ENCODE measurements at regions not wholly inside any gene's neighbourhood (a gene's known extent, or its start where the extent isn't known, plus 50 kb on each side); places are given as distances from the start of the nearest gene placed in this dataset.
"Not testable (repeated sequence)": the region's sequence is repeated elsewhere in the genome, so short reads cannot be mapped to it uniquely, and the experiment has no call there.

DNA sequence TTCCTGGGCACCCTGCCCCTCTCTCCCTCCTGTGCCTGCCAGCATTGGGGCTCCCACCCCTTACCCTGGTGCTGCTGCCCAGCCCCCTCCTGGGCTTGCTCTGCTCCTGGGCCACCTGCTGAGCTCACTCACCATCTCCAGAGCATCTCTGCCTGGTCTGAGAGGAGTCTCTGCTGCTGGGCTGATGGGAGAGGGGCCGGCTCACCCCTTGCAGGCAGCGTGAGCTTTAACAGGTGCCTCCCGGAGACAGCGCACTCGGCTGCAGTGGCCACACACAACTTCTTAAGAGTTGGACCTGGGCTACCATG, 721.7 kb downstream of the MATN1 start:
- DNase-seq (ENCODE audit: low spot score): no peak

DNA sequence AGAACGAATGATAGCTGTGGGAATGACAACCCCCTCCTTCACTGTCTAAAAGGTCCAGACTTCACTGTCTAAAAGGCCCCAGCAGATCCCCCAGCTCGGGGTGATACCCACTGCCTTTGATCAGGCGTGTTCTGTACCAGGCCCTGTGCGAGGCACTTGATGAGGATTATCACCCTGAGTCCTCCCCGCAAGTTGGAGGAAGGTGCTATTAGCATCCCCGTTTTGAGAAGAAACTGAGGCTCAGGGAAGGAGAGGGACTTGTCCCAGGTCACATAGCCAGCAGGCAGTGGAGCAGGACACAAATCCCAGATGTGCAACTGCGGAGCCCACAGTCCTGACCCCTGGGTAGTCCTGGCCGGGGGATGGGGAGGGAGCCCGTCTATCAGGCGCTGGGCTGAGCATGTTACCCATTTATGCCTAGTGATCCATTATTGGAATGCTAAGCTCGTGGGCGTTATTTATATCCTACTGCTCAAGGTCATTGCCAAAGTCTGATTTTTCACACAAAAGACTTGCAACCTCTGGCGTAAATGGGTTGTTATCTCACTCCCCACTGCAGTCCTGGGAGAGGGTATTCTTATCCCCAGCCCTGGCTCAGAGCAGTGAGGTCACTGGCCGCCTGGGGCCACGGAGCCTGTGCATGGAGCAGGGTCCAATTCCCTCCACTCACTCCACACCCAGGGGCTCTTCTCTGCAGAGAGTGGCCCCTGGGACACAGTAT, 722.2 kb downstream of the MATN1 start:
- no peak for DNase-seq (ENCODE audit: low spot score)

DNA sequence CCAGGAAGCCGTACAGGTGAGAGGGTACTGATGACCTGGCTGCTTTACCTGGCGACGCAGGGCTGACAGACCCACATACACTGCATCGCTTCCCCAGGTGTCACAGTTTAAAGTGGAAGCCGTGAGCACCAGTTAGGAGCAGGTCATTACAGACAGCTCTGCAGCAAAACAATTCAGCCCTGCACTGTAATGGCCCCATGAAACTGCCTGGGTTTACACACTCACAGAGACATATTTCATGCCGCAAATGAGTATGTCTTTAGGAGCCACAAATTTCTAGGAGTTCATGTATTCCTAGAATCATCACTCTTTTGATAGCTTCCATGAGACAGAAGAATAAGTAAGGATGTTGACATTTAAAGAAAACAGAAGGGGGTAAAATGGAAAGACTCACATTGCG, 723.1 kb downstream of the MATN1 start:
- no peak for DNase-seq (ENCODE audit: low spot score)

DNA sequence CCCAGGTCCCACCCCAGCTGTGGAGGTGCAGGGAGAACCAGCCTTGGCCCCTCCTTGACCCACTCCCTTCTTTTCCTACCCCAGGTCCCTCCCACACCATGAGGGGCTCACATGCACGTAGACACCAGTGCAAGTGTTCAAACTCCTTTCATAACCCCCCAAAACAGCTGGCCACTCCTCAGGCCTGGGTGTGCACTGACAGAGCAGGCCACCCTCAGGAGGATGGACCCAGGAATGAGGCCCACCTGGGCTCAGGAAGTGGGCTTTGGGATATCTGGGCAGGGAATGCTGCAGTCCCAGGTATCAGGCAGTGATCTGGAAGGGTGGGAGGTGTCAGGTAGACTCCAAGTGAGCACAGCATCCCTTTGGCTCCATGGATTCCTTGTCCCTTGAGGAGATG, 723.8 kb downstream of the MATN1 start:
- DNase-seq (ENCODE audit: low spot score): no peak

DNA sequence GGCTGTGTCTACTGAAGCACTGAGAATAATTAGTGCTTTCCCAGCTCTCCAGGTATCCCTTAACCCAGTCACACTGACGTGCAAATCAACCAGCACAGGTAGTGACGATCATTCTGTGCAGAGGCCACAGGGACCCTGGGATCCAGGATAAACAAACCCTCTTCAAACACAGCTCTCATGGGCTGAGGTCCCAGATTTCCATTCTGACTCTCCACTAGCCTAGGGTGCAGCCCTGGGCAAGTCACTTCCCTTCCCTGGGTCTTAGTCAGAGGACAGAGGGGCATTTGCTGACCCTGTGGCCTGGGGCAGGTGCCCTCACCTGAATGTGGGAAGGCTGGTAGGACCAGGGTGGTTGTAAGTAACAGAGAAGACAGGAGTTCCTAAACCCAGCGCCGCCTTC, 724.7 kb downstream of the MATN1 start:
- DNase-seq (ENCODE audit: low spot score): no peak

DNA sequence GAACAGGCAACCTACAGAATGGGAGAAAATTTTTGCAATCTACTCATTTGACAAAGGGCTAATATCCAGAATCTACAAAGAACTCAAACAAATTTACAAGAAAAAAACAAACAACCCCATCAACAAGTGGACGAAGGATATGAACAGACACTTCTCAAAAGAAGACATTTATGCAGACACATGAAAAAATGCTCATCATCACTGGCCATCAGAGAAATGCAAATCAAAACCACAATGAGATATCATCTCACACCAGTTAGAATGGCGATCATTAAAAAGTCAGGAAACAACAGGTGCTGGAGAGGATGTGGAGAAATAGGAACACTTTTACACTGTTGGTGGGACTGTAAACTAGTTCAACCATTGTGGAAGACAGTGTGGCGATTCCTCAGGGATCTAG, 725.6 kb downstream of the MATN1 start:
- DNase-seq (ENCODE audit: low spot score): not testable (repeated sequence)

DNA sequence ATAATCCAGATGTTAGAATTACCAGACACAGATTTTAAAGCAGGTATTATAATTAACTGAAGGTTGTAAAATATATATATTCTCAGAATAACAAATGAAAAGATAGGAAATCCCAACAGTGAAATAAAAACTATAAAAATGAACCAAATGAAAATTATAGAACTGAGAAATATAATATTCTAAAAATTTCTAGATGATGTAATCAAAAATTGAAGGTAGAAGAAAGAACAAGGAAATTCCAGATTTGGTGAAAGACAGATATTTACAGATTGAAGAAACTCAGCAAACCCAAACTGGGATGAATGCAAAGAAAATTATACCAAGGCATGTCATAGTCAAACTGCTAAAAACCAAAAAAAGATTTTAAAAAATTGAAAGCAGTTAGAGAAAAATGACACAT, 729.4 kb downstream of the MATN1 start:
- no peak for DNase-seq (ENCODE audit: low spot score)

DNA sequence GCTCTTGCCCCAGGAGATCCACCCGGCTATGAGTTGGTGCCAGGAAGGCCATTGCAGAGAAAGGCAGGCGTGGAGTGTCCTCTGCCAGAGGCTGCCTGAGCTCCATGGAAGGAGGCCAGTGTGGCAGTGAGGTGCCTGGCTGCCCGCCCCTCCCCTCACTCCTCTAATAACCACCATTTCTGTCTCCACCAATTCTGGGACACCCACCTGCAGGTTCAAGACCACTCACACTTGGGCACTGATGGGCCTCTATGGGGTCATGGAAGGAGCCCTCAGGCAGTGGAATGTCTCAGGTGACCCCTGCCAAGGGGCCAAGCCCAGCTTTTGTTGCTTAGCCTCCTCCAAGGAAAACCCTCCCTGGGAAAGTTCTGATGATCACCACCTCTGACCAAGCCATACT, 731.6 kb downstream of the MATN1 start:
- no peak for DNase-seq (ENCODE audit: low spot score)

DNA sequence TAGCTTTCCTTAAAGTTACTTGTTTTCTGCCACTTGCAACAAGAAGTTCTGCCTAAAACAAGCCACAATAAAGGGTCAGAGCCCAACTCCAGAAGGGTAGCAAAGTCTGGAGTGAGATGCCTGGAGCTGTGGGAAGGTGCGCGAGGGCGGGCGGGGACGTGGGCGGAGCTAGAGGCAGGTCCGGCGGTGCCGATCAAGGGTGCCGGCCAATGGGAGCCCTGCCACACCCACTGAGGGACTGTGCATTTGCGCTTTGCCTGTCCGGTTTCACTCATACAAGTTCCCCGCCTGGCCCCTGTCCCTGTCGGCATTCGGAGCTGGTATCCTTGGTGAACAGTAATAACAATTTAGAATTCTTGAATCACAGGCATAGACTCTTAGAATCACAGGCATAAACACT, 732.4 kb downstream of the MATN1 start:
- no peak for DNase-seq (ENCODE audit: low spot score)

DNA sequence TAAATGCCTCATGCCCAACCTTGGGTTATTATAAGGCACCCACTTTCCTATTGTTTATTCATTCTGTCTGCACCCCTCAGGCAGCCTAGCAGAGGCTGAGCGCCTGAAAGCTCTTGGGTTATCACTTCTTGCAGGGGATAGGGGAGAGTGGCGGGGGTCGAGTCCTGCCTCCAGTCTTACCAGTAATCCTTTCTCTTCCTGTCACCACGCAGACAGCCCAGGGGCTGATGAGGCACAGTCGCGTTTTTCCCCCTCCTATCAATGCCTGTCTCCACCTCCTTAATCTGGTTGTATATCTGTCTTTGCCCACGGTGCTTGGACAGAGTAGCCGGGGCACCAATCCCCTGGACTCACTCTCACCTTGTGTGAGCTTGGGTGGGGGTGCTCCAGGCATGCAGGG, 733.1 kb downstream of the MATN1 start:
- no peak for DNase-seq (ENCODE audit: low spot score)

DNA sequence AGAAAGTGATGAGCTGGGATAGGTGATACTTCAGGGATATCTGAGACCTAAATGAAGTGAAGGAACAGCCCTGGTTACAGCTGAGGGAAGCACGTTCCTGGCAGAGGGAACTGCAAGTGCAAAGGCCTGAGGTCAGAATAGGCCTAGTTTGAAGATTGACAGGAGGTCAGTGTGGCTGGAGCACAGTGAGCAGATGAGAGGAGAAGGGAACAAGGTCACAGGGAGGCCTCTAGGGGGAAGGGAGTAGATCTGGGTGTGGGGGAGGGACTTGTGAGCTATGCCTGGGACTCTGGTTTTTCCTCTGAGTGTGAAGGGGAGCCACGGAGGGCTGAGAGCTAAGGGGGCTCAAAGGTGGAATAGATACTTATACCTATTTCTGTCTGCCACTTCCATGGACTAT, 736.4 kb downstream of the MATN1 start:
- DNase-seq (ENCODE audit: low spot score): no peak

DNA sequence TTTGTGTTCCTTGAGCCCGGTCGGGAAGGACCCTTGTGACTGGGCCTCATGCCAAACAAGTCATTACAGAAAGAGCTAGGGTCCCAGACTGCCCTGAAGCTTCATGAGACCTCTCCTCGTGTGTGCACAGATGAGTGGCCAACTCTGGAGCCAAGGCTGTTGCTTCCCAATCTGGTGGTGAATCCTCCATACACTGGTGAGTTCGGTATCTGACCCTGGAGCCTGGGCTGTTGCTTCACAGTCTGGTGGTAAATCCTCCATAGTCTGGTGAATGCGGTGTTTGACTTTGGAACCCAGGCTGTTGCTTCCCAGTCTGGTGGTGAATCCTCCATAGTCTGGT, 737.8 kb downstream of the MATN1 start:
- DNase-seq (ENCODE audit: low spot score): no peak

DNA sequence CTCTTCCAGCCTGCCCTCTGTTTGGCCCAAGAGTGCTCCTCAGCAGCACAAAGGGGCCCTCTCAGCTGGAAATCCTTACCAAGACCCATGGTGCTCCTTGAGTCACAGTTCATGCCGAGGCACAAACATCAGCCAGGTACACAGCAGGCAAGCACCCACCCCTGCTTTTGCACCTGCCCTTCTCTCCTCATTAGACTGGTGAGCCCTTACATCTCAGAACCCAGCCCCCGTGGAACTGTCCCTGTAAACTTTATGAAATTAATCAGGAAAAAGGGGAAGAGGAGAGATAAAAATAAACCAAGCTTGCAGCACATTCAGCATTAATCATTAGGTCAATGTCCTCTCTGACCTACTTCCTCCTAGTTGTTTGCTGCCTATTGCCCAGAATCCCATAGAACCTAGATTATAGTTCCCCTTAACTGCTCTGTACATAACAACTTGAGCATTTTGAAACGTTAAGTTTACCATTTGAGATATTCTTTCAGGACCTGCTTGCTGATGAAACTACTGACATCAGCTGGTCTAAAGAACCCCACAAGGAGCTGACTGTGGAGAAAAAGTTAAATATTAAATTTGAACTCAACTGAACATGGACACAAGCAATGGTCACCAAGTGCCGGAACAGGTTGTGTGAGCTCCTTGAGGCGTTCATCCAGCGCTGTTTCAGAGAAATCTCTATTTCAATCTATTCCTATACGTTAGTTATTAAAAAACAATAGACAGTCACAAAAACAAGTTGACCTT, 738.4 kb downstream of the MATN1 start:
- no peak for DNase-seq (ENCODE audit: low spot score)

DNA sequence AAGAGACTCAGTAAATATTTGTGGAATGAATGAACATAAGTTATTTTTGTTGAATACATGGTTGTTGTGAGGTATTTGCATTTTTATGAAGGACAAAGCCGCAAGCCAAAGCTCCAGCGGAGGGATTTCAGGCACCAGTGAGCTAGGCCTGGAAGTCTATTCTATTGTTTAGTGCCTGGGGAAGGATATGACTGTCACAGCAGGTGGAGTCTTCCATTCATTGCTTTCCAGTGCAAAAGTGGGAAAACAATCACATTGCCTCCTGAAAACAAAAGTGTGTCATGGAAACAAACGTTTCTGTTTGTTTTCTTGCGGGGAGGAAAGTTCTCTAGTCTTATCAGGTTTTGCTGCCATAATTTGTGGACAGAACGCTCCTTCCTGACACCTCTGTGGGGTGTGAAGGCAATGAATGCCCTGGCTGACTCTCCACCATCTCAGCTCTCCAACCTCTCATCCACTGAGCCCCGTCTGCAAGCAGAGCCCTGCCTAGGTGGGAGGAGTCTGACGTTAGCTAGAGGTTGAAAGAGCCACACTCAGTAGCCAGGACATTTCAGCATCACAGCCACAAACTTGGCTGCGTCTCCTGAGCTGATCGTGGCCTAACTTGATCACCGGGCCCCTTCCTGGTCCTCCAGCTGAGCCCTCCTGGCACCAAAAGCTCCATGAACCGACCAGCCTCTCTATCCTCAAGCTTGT, 739.1 kb downstream of the MATN1 start:
- no peak for DNase-seq (ENCODE audit: low spot score)

DNA sequence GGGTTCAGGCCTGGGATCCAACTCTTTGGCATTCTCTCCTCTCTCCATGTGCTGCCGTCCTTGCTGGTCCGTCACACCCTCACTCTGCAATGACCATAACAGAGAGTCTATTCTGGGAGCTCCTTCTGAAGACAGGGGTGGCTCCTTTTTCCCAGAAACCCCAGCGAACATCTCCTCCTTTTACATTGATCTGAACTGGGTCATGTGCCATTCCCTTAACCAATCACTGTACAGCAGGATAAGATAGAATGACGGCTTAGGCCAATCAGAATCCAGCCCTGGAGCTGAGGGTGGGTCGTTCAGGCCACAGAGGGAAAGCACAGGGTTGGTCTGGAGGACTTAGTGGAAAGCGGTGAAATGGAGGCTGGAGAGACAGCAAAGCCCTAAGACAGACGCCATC, 740.1 kb downstream of the MATN1 start:
- no peak for DNase-seq (ENCODE audit: low spot score)

DNA sequence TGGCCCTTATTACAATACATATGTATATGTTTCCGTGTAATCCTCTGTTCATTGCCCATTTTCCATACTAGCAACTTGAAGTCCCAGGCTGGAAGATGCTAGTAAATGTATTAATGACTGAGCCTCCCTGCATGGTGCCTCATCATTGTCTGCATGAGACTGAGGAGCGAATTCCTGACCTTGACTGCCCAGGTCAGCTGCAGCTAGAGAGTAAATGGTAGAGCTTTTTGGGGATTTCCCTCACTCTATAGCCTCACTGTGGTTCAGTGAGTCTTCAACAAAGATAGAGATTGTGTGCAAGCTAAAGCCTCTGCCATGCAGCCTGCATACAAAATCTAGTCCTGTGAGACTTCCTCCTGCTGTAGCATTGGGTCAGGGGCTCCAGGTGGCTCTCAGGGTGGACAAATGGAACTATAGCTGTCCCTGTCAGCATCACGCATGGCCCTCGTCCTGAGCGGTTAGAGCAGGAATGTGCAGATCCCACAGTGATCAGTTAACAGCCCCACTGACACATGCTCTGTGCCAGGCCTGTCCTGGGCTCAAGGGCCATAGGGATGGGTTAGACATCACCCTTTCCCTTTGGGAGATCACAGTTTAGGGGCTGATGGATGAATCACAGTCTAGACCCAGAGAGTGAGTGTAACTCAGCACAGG, 741.7 kb downstream of the MATN1 start:
- DNase-seq (ENCODE audit: low spot score): no peak

DNA sequence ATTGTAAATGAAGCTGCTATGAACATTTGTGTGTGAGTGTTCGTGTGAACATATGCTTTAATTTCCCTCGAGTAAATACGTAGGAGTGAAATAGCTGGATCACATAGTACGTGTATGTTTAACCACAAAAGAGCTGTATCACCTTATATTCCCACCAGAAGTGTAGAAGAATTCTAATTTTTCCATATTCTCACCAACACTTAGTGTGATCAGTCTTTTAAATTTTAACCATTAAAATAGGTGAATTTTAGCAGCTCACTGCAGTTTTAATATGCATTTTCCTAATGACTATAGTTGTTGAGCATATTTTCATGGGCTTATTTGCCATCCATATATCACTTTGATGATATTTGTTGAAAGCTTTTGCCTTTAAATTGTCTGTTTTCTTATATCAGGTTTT, 741.2 kb downstream of the PTPRU start:
- DNase-seq (ENCODE audit: low spot score): no peak

DNA sequence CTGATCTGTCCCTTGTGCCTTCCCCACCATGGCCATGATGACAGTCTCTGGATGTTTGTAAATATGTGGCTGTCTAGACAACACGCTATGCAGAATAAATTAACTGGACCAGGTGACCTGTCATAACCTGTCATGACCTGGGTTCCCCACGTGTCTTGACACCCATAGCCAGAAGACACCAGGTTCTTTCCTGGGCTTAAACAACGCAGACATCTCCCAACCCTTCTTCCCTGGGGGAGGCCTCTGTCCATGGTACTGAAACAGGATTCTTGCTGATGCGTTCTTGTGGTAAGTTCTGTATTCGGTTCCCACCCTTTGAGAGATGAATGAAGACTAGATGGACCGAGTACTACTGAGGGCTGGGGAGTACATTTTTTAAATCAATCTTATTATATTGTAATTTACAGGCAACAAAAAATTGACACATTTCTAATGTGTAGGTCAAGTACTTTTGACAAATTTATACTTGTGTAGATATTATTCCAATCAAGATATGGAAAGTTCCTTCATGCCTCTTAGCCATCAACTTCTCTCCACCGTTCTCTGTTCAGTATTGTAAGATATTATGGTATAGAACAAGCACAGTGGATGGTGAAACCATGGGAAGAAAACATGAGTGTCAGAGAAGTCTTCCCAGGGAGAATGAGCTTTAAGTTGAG, 738.8 kb downstream of the PTPRU start:
- DNase-seq (ENCODE audit: low spot score): no peak

DNA sequence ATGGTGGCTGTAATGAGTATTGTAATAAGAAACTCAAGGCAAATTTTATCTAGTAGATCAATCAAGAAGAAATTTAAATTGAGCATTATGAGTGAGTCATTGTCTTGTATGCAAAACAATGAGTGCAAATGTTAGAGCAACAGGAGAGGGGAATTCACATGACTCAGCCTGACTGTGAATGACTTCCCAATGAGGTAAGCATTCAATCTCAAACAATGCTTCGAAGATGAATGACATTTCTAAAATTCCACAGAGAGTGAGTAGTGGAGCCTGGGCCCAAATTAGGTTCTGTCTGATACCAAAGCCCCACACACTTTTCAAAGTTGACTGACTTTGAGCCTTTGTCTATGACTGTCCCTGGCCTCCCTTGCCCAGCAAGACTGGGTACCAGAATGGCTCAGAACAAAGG, 738.0 kb downstream of the PTPRU start:
- DNase-seq (ENCODE audit: low spot score): no peak

DNA sequence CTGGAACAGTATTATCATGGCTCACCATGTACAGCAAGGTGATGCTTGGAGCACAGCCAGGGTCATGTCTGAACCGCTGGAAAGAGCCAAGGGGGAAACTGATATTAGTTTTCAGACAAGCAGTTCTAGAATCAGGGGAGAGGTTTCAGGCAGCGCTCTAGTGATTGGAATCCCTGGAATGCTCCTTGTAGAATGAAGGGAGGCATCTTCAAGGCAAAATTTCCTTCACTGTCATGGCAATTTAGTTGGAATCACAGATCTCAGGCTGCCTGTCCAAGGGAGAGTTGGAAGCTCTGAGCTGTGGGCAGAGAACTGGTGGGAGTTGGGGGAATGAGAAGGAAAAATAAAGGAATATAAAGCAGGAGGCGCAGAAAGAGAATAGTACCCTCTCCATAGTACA, 737.1 kb downstream of the PTPRU start:
- DNase-seq (ENCODE audit: low spot score): no peak

DNA sequence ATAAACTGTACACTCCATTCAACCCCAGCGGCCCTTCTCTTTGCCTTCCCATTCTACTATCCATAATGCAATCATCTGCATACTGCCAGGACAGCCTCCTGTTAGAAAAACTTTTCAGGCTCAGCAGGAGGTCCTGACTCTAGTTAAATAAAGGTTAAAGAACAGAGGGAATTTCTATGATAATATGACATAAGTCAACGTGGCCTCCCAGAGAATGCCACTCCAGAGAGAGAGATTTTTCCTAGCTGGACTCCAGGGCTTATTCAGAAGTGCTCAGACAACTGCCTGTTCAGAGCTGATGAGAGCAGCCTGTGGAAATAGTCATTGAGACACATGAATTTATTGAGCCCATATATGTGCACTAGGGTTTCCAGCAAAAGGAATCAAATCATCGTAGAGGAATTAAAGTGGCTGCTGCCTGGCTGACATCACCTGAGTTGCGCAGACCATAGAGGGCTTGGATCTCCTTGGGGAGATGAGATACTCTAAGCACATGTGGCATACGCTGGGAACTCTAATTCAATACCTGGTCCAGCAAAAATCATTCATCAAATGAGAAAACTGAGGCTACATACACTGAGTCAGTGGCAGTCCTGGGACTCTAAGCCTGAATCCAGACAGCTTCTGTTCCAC, 736.2 kb downstream of the PTPRU start:
- DNase-seq (ENCODE audit: low spot score): no peak

DNA sequence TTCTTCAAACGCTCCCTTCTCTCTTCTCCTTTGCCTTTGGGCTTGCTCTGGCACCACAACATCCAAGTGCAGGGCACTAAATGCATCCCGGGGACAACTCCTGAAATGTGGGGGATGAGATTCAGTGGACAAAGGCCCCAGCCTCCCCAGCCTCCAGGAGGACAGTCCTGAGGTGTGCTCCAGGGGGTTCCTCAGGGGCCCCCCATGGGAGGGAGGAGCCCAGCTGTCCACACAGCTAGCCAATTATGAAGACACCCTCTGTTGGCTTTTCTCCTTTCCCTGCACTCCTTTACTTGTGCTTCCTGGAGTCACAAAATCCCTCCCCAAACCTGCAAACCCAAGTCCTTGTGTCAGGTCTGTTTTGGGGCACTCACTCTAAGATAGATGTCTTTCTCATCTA, 735.4 kb downstream of the PTPRU start:
- no peak for DNase-seq (ENCODE audit: low spot score)
